ENCODE measurements at regions not wholly inside any gene's neighbourhood (a gene's known extent, or its start where the extent isn't known, plus 50 kb on each side); places are given as distances from the start of the nearest gene placed in this dataset.

DNA sequence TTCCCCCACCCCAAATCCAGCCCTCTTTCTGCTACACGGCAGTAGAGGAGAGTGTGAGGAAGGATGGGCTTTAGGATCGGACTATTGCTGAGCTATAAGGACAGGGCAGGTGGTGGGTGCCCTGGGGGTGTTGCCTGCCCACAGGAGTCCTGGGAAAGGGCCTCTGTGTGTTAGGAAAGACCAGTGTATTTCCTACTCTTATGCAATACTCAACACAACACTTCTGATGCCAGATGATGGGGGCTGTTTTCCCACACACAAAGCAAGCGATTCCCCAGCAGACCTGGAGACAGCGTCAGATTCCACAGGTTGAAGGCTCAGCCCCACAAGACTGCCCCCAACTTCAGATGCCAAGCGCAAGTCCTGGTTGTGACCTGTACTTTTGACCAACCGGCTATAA lies 91.0 kb upstream of the LCLAT1 start:
- Mint-ChIP-seq H3K9me3 (no peaks in the 10 kb centered on the region), H3K4me3 (no peak overlapping the region), H3K4me1 (peaks cover 6% of the 10 kb centered on the region in 2 experiments; a peak in 3 of 4 replicates), H3K27me3 (ENCODE audit: low read depth) (peaks cover 3% of the 10 kb centered on the region), H3K27ac (no peak overlapping the region), H3K36me3 (ENCODE audit: insufficient read depth in 1 of 3, low read depth in 3 of 3) (no peaks in the 10 kb centered on the region)
- Histone ChIP-seq H3K4ac (ENCODE audit: low read depth, low read length) (no peak overlapping the region), H4K91ac (ENCODE audit: insufficient read length, low read depth, low read length) (no peak overlapping the region), H3K9me3 (ENCODE audit: control insufficient read depth, low read depth, low read length) (no peaks in the 10 kb centered on the region), H2AFZ (ENCODE audit: low read length) (no peak overlapping the region), H3K79me1 (ENCODE audit: insufficient read depth, low read depth, low read length, poor library complexity, severe bottlenecking) (no peaks in the 10 kb centered on the region), H3K79me2 (ENCODE audit: insufficient read depth, low read length) (no peaks in the 10 kb centered on the region), H3K27ac (ENCODE audit: insufficient read length, low read depth, low read length) (no peak overlapping the region), H3K9ac (ENCODE audit: extremely low read depth, insufficient read length, low read length) (no peak overlapping the region), H3K23ac (ENCODE audit: insufficient read length, low read depth, low read length) (no peak overlapping the region), H3K56ac (ENCODE audit: insufficient read length, low read depth, low read length) (no peak overlapping the region), H2BK15ac (ENCODE audit: low read depth, low read length) (no peak overlapping the region), H3K4me2 (ENCODE audit: insufficient read depth, insufficient read length, low read length) (no peak overlapping the region), H3T11ph (ENCODE audit: low read length) (no peak overlapping the region), H3K18ac (ENCODE audit: insufficient read length, low read depth, low read length) (no peak overlapping the region), H2BK5ac (ENCODE audit: insufficient read length, low read length) (no peak overlapping the region), H2AK5ac (ENCODE audit: insufficient read length, low read length) (no peak overlapping the region), H4K8ac (replicated peaks; ENCODE audit: insufficient read length, low read depth, low read length) (no peak overlapping the region), H4K5ac (ENCODE audit: insufficient read length, low read depth, low read length) (no peak overlapping the region), H2BK120ac (ENCODE audit: low read depth, low read length, poor library complexity, severe bottlenecking) (no peak overlapping the region), H4K20me1 (ENCODE audit: control insufficient read depth, insufficient read depth, insufficient read length) (no peaks in the 10 kb centered on the region), H3K23me2 (ENCODE audit: insufficient read length, low read depth, low read length, poor library complexity, severe bottlenecking) (no peaks in the 10 kb centered on the region), H2BK20ac (ENCODE audit: low read depth, low read length, poor library complexity, severe bottlenecking) (no peak overlapping the region), H3K14ac (ENCODE audit: insufficient read depth, low read length) (no peak overlapping the region; the same call in 1 of the 2 replicates), H3K27me3 (ENCODE audit: insufficient read depth, low read length) (no peaks in the 10 kb centered on the region), H3K4me1 (ENCODE audit: insufficient read depth, low read length) (no peaks in the 10 kb centered on the region), H2BK12ac (ENCODE audit: insufficient read length, low read depth, low read length) (no peak overlapping the region)
- TF ChIP-seq, protein P1, sequence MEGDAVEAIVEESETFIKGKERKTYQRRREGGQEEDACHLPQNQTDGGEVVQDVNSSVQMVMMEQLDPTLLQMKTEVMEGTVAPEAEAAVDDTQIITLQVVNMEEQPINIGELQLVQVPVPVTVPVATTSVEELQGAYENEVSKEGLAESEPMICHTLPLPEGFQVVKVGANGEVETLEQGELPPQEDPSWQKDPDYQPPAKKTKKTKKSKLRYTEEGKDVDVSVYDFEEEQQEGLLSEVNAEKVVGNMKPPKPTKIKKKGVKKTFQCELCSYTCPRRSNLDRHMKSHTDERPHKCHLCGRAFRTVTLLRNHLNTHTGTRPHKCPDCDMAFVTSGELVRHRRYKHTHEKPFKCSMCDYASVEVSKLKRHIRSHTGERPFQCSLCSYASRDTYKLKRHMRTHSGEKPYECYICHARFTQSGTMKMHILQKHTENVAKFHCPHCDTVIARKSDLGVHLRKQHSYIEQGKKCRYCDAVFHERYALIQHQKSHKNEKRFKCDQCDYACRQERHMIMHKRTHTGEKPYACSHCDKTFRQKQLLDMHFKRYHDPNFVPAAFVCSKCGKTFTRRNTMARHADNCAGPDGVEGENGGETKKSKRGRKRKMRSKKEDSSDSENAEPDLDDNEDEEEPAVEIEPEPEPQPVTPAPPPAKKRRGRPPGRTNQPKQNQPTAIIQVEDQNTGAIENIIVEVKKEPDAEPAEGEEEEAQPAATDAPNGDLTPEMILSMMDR (conservative IDR thresholded peaks at IDR 0.05) = no peak
- no peak for DNase-seq
- WGBS (ENCODE audit: extremely low coverage, insufficient read length, low lambda C conversion rate) = no CpG with 5 or more reads among the region's 6 CpGs
